Body of pancreas (tissue), 4 donors: ENCODE measurements at regions not wholly inside any gene's neighbourhood (a gene's known extent, or its start where the extent isn't known, plus 50 kb on each side); places are given as distances from the start of the nearest gene placed in this dataset.
A peak's percentile ranks its signal among the peaks of the same experiment; 100 is the strongest.

Experiments used
- ATAC-seq: fragments of 150-250 bp; one replicate; pipeline ENCODE4 v1.9.1; 2016
- DNase-seq, 4 donors: peaks; one replicate each; pipeline ENCODE4 v3.0.0-alpha.2; 2019
- H3K27ac ChIP-seq, 4 donors: fragments of 200-600 bp; sonication (generic); 1 replicate in 3 of 4; 2 replicates in 1 of 4; pipeline versions ENCODE4 v1.5.1 to v1.6.1; 2016 to 2019; ENCODE audit warnings: mild to moderate bottlenecking in 1 of 4, mixed read lengths in 1 of 4, moderate library complexity in 1 of 4
- H3K27me3 ChIP-seq, 2 donors: fragments of 200-600 bp; sonication (generic); one replicate each; pipeline ENCODE4 v1.6.0; 2016; ENCODE audit warnings: mild to moderate bottlenecking in 1 of 2
- H3K36me3 ChIP-seq, 2 donors: fragments of 200-600 bp; sonication (generic); replicated peaks in 1 of 2; 2 replicates each; pipeline ENCODE4 v1.5.1; 2016; ENCODE audit warnings: low read depth in 2 of 2; ENCODE audit not compliant: insufficient read depth in 1 of 2
- H3K4me1 ChIP-seq: fragments of 200-600 bp; sonication (generic); one replicate; pipeline ENCODE4 v1.6.0; 2016
- H3K4me3 ChIP-seq, 2 donors: fragments of 200-600 bp; sonication (generic); 1 replicate in 1 of 2; 2 replicates in 1 of 2; pipeline ENCODE4 v1.5.1; 2016 to 2019
- H3K9me3 ChIP-seq, 3 donors: fragments of 200-600 bp; sonication (generic); 1 replicate in 2 of 3; 2 replicates in 1 of 3; pipeline ENCODE4 v1.5.1; 2016
- POLR2A ChIP-seq, 3 donors: fragments of 450-650 bp; IDR thresholded peaks; one replicate each; pipeline ENCODE4 v1.6.1; 2016; ENCODE audit warnings: antibody characterized with exemption in 3 of 3, mild to moderate bottlenecking in 2 of 3
- WGBS, 2 donors: methylation state at CpG; one replicate each; pipeline ENCODE4 v1.1.5; 2017; 5-methylcytosine and 5-hydroxymethylcytosine counted together
- intact Hi-C: fragments of 100-400 bp; cut with DNase I; formaldehyde crosslinking; loops from one replicate; pipeline ENCODE4 v1.15.1; 2023
- TF ChIP-seq, protein P1 (sequence below), 7 experiments: fragments of 450-650 bp in 4 of 7; fragments of 200-600 bp in 3 of 7; sonication (generic) in 3 of 7; IDR thresholded peaks; one replicate each; pipeline ENCODE4 v1.5.1; 2016 to 2019; ENCODE audit warnings: antibody characterized with exemption in 7 of 7

DNA sequence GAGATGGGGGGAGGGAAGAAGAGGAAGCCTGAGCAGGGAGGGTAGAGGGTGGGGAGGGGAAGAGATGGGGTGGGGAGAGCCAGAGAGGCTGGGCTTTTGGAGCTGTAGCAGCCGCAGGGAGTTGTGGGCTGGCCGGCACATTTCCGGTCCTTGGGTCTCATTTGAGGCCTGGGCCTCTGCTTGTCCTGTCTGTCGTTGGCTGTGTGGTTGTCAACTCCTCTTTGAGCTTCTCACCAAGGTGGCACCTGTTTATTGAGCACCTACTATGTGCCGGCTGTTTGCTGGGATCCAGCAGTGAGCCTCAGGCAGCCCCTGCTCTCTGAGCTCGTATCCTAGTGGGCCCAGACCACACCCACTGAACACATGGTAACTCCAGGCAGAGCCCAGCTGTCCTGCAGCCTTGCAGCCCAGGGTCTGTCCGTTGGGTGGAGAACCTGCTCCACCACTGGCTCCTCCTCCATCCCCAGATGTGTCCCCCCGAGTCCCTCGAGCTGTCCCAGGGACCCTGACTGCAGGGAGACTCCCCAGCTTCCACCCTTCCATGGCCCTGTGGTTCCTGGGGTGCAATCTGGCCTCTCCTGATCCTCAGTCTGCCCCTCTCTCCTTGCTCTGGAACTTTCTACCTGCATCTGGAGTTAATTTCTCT, 164.9 kb downstream of the IRF8 start:
- WGBS, 2 donors: 67 to 71% methylated on average over 6 to 9 of the region's 9 CpGs
- ATAC-seq (no peak), DNase-seq (peak in 1 of 4 donors; percentile 4)
- Histone ChIP-seq H3K36me3 (no peaks in the 10 kb centered on the region), H3K27ac (no peak overlapping the region), H3K27me3 (no peaks in the 10 kb centered on the region), H3K4me3 (no peak overlapping the region), H3K4me1 (no peaks in the 10 kb centered on the region), H3K9me3 (no peaks in the 10 kb centered on the region)
- no peak for TF ChIP-seq POLR2A (IDR thresholded peaks at IDR 0.05)
- TF ChIP-seq, protein P1, sequence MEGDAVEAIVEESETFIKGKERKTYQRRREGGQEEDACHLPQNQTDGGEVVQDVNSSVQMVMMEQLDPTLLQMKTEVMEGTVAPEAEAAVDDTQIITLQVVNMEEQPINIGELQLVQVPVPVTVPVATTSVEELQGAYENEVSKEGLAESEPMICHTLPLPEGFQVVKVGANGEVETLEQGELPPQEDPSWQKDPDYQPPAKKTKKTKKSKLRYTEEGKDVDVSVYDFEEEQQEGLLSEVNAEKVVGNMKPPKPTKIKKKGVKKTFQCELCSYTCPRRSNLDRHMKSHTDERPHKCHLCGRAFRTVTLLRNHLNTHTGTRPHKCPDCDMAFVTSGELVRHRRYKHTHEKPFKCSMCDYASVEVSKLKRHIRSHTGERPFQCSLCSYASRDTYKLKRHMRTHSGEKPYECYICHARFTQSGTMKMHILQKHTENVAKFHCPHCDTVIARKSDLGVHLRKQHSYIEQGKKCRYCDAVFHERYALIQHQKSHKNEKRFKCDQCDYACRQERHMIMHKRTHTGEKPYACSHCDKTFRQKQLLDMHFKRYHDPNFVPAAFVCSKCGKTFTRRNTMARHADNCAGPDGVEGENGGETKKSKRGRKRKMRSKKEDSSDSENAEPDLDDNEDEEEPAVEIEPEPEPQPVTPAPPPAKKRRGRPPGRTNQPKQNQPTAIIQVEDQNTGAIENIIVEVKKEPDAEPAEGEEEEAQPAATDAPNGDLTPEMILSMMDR (IDR thresholded peaks at IDR 0.05): no peak
- intact Hi-C loops: no loop called here

DNA sequence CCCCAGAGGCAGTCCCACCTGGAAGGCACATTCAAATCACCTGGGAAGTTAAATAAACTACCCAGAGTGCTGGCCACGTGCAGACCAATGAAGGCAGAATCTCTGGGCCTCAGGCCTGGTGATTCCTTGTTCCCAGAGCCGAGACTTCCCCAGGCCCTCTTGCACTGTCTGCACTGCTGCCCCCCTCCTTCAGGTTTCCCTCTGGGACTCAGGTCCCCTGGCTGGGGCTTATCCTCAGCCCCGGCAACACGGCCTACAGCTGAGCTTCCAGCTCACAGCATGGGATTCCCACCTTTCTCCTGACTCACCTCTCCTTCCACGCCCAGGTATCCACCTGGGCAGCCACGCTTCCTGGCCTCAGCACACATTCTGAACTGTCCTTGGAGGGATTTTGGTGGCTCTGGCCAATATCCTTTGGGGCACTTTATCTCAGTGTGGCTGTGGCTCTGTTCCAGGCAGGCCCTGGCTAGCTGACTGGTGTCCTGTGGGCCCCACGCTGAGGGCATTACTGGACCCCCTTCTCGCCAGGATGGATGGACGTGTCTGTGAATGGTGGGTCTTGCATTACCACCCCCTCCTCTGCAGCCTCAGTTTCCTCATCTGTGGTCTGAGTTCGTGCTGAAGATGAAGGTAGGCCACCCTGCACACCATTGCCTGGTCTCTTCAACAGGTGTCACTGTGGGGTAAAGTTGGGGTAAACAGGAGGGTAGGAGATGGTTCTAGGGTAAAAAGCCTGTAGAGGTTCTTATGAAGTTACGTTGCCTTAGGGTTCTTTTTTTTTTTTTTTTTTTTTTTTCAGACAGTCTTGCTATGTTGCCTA, 165.7 kb downstream of the IRF8 start:
- intact Hi-C loops: no loop called here
- ATAC-seq (no peak), DNase-seq (peak in 1 of 4 donors; percentile 8)
- 81% methylated on average over 8 to 11 of the region's 11 CpGs for WGBS, 2 donors
- no peaks in the 10 kb centered on the region for H3K36me3 ChIP-seq
- no peaks in the 10 kb centered on the region for H3K27me3 ChIP-seq
- H3K4me3 ChIP-seq: no peak overlapping the region
- no peak for TF ChIP-seq POLR2A (IDR thresholded peaks at IDR 0.05)
- TF ChIP-seq, protein P1 (IDR thresholded peaks at IDR 0.05): no peak
- H3K27ac ChIP-seq: no peak overlapping the region
- no peaks in the 10 kb centered on the region for H3K4me1 ChIP-seq
- no peaks in the 10 kb centered on the region for H3K9me3 ChIP-seq

GRCh38 chr16:86065711-86066110, 166.7 kb downstream of the IRF8 start:
- Histone ChIP-seq H3K27ac (no peak overlapping the region), H3K36me3 (no peaks in the 10 kb centered on the region), H3K27me3 (no peaks in the 10 kb centered on the region), H3K4me1 (no peaks in the 10 kb centered on the region), H3K9me3 (no peaks in the 10 kb centered on the region), H3K4me3 (no peak overlapping the region)
- no peak for DNase-seq
- WGBS, 2 donors: 61 to 70% methylated on average over 6 of the region's 6 CpGs
- intact Hi-C loops: no loop called here
- no peak for TF ChIP-seq POLR2A (IDR thresholded peaks at IDR 0.05)
- TF ChIP-seq, protein P1 (IDR thresholded peaks at IDR 0.05): no peak
- ATAC-seq: no peak

- intact Hi-C loops: no loop called here
- Histone ChIP-seq H3K27ac (no peak overlapping the region), H3K4me1 (no peaks in the 10 kb centered on the region), H3K27me3 (no peaks in the 10 kb centered on the region), H3K9me3 (no peaks in the 10 kb centered on the region), H3K36me3 (no peaks in the 10 kb centered on the region), H3K4me3 (no peak overlapping the region)
- ATAC-seq (no peak), DNase-seq (no peak)
- TF ChIP-seq, protein P1 (IDR thresholded peaks at IDR 0.05): no peak
- TF ChIP-seq POLR2A (IDR thresholded peaks at IDR 0.05): no peak
- WGBS, 2 donors: 73 to 77% methylated on average over 13 to 17 of the region's 17 CpGs
Observed at GRCh38 chr16:86066811-86067210, 167.8 kb downstream of the IRF8 start.
